ENCODE measurements at regions not wholly inside any gene's neighbourhood (a gene's known extent, or its start where the extent isn't known, plus 50 kb on each side); places are given as distances from the start of the nearest gene placed in this dataset.

DNA sequence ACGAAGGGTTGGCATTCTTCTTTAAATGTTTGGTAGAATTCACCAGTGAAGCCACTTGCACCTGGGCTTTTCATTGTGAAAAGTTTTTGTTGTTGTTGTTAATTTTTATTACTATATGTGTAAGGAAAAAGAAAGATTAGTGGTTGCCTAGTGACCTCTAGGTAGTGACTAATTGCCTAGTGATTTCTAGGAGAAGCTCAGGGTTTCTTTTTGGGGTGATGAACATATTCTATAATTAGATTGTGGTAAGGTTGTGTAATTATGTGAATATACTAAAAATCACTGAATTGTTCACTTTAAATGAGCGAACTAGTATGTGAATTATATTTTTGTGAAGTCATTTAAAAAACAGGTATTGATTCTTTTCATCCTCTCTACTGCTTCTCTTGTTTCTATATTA, 123.8 kb upstream of the TMEM170B start:
- TF ChIP-seq CTCF (IDR thresholded peaks at IDR 0.05) (no peak), POLR2AphosphoS5 (IDR thresholded peaks at IDR 0.05) (no peak)

All from upper lobe of left lung (tissue), 4 donors.